ENCODE measurements at regions not wholly inside any gene's neighbourhood (a gene's known extent, or its start where the extent isn't known, plus 50 kb on each side); places are given as distances from the start of the nearest gene placed in this dataset.
"Not testable (repeated sequence)": the region's sequence is repeated elsewhere in the genome, so short reads cannot be mapped to it uniquely, and the experiment has no call there.

- DNase-seq (ENCODE audit: low spot score): no peak
These were observed 56.9 kb upstream of the ATP5PO start for GRCh38 chr21:33972539-33972938.

DNA sequence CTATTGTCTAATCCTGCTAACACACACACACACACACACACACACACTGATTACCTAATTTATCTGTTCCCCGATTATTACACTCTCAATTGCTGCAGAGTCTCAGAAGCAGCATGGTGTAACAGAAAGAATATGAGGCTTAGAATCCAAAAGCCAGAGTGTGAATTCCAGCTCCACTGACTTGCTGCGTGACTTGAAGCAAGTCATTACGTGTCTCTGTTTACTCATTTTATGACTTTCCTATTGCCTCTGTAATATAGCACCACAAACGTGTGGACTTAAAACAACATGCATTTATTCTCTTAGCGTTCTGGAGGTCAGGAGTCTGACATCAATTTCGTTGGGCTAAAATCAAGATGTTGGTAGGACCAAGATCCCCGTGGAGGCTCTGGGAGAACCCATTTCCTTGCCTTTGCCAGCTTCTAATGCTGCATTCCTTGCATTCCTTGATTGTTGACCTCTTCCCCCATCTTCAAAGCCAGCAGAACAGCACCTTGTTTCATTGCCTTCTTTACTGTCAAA is 55.9 kb upstream of the ATP5PO start:
- DNase-seq (ENCODE audit: low spot score): no peak

DNA sequence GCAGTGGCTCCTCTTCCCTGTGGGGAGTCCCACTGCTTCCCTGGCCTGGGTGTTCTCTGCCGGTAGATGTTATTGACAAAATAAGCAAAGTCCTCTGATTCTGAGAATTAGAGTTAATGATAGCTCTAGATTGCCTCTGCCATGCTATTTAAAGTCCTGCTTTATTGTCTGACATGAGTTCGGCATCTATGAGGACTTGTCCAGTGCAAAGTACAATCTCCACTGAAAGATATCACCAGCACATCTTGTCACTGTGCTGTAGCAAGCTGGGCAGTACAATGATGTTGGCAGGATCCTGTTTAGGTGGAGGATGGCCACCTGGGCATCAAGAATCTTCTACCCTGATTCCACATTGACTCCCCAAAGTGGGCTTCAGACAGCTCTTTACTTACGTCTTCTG is 54.0 kb upstream of the ATP5PO start:
- DNase-seq (ENCODE audit: low spot score): no peak

DNA sequence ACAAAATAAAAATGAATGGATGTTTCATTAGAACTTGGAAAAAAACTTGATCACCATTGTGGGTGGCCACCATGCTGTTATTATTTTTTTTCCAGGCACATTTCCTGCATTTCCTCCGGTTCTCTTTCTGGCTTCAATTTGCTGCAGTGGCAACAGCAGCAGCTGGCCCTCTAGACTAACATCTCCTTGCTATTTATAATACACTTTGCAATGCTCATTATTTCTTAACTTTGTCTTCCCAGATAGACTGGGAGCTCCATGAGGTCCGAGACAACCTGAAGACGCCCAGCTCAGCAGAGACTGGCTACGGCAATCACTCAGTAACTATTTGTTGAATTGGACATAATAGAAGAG is 53.4 kb upstream of the ATP5PO start:
- DNase-seq (ENCODE audit: low spot score): peak; percentile 30

DNA sequence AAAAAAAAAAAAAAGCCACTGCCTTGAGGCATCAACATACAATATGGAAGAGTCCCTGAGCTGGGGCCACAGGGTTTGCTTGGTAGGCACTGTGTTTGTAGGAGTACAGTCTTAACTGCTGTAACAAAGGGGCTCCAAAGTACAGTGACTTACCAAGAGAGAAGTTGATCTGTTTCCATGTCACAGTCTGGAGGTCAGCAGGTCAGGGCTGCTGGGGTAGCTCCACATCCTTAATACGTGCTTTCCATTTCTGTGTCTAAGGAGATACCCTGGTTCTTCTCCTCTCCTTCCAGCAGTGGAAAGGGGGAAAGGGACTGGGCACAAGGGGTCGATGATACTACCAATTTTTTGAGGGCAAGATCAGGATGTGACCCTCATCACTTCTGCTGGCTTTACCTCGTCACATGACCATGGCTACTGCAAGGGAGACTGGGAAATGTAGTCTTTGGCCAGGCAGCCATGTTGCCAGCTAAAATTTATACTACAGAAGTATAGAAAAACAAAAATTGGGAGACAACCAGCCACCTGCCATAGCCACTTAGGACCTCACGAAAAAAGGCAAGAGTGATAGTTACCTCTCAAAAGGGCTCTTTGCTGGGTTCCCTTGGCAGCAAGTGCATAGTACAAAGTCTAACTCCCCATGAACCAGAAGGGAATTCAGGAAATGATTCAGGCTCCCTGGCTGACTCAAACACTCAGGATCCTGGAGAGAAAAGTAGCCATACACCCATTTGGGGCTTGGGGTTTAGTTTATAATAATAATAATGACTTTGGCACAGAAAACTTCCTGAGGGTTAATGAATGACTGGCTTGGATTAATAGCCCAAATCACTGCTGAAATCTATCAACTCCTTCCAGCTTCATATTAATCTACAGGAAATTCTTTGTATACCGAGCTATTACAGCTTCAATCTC is 52.7 kb upstream of the ATP5PO start:
- peak; percentile 60 for DNase-seq (ENCODE audit: low spot score)

DNA sequence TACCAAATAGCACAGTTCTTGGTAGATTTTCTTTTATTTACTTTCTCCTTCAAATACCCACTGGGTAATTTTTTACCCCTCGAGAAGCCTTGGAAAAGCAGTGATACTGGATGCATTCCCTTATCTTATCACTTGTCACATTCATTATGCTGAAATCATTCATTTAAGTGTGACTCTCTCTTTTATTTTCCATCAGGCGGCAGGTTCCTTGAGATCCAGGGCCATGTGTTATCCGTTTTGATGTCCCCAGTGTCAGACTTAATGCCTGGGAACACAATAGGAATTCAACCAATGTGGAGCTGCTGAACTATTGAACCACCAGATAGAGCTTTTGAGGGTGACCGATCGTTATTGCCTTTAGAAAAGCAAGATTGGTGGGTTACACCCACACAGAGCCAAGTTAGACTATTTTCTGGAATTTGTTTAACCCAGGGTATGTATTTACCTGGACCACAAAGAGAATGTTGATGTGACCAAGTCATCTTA is 51.5 kb upstream of the ATP5PO start:
- no peak for DNase-seq (ENCODE audit: low spot score)

- DNase-seq (ENCODE audit: low spot score): no peak
These were observed 50.8 kb upstream of the ATP5PO start for GRCh38 chr21:33966324-33966949.

- DNase-seq (ENCODE audit: low spot score): not testable (repeated sequence)
These were observed 50.1 kb upstream of the ATP5PO start for GRCh38 chr21:33965662-33966061.
